ENCODE measurements at regions not wholly inside any gene's neighbourhood (a gene's known extent, or its start where the extent isn't known, plus 50 kb on each side); places are given as distances from the start of the nearest gene placed in this dataset.

DNA sequence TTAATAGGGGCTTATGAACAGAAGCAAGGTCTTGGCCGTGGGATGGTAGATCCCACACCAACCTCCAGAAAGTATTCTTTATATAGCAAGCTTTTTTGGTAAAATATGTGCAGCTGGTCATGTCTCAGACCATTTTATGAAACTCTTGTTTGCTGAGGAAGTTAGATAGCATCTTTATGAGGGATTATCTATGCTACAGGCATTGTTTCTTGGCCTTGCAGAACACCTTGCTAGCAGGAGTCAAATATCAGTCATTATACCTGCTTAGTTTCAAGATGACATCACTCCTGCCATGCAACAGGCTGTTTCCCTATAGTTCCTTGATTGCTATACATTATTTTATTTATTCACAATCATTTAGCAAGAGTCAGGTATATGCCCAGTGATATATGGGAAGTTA lies 84.8 kb upstream of the LRFN5 start:
- no peak for TF ChIP-seq POLR2AphosphoS5 (IDR thresholded peaks at IDR 0.05; ENCODE audit: low read depth, low read length)
- TF ChIP-seq, protein P1, sequence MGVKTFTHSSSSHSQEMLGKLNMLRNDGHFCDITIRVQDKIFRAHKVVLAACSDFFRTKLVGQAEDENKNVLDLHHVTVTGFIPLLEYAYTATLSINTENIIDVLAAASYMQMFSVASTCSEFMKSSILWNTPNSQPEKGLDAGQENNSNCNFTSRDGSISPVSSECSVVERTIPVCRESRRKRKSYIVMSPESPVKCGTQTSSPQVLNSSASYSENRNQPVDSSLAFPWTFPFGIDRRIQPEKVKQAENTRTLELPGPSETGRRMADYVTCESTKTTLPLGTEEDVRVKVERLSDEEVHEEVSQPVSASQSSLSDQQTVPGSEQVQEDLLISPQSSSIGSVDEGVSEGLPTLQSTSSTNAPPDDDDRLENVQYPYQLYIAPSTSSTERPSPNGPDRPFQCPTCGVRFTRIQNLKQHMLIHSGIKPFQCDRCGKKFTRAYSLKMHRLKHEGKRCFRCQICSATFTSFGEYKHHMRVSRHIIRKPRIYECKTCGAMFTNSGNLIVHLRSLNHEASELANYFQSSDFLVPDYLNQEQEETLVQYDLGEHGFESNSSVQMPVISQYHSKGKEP (CRISPR knock-in tag; IDR thresholded peaks at IDR 0.05), result no peak

Measured in HepG2 (cell line).